LNCaP clone FGC (cell line): ENCODE measurements at regions not wholly inside any gene's neighbourhood (a gene's known extent, or its start where the extent isn't known, plus 50 kb on each side); places are given as distances from the start of the nearest gene placed in this dataset.

Experiments
- DNase-seq: peaks from one replicate; pipeline ENCODE4 v3.0.0-alpha.2; 2011; ENCODE audit warnings: low read depth
- H3K4me3 ChIP-seq: 2 replicates; pipeline ENCODE4 v1.5.1; 2011; ENCODE audit warnings: mild to moderate bottlenecking, low read depth, low read length, control low read depth
- TF ChIP-seq, protein P1 (sequence below): IDR thresholded peaks from 2 replicates; pipeline ENCODE4 v1.5.1; 2012; ENCODE audit warnings: mild to moderate bottlenecking; ENCODE audit not compliant: control insufficient read depth, insufficient read depth; ENCODE audit errors: extremely low read depth

DNA sequence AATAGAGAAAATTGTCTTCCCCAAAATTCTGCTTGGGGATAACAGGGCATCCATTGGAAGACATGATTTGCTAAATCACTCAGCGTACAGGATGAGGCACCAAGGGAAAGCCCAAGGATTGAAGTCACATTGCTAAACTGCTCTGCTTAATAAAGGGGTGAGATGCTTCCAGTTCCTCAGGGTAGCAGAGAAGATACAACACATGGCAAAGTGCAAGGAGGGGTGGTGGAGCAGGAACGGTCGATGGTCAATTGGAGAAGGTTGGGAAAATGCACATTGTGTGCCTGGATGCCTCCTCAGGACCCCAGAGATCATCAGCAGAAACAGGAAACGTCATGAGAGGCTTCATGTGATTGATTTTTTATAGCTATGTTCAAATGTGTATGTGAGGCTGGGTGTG, 116.3 kb upstream of the SOX1 start:
- no peak for DNase-seq
- TF ChIP-seq, protein P1, sequence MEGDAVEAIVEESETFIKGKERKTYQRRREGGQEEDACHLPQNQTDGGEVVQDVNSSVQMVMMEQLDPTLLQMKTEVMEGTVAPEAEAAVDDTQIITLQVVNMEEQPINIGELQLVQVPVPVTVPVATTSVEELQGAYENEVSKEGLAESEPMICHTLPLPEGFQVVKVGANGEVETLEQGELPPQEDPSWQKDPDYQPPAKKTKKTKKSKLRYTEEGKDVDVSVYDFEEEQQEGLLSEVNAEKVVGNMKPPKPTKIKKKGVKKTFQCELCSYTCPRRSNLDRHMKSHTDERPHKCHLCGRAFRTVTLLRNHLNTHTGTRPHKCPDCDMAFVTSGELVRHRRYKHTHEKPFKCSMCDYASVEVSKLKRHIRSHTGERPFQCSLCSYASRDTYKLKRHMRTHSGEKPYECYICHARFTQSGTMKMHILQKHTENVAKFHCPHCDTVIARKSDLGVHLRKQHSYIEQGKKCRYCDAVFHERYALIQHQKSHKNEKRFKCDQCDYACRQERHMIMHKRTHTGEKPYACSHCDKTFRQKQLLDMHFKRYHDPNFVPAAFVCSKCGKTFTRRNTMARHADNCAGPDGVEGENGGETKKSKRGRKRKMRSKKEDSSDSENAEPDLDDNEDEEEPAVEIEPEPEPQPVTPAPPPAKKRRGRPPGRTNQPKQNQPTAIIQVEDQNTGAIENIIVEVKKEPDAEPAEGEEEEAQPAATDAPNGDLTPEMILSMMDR = no peak
- no peak overlapping the region for H3K4me3 ChIP-seq

- DNase-seq = no peak
- H3K4me3 ChIP-seq = no peak overlapping the region
- TF ChIP-seq, protein P1 = no peak
These were observed 114.9 kb upstream of the SOX1 start for GRCh38 chr13:111952032-111952431.

DNA sequence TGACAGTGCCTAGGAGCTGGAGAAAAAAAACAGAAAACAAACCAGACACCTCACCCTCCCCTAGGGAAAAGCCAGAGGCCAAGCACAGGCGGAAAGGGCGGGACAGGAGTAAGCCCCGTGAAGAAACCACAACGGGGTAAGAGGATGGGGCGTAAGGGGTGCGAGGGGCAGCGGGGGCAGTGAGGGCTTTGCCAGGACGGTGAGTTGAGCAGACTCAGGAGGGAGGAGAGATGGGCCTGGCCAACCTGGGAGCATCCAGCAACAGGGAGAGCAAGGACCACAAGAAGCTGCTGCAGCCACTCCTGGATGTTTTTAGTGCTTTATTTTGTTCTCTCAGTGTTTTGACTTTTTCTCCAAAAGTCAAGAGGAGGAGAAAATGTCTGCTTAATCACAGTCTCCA, 114.1 kb upstream of the SOX1 start:
- H3K4me3 ChIP-seq = no peak overlapping the region
- no peak for DNase-seq
- TF ChIP-seq, protein P1 = no peak

GRCh38 chr13:111953546-111954178, 113.3 kb upstream of the SOX1 start:
- TF ChIP-seq, protein P1 = no peak

DNA sequence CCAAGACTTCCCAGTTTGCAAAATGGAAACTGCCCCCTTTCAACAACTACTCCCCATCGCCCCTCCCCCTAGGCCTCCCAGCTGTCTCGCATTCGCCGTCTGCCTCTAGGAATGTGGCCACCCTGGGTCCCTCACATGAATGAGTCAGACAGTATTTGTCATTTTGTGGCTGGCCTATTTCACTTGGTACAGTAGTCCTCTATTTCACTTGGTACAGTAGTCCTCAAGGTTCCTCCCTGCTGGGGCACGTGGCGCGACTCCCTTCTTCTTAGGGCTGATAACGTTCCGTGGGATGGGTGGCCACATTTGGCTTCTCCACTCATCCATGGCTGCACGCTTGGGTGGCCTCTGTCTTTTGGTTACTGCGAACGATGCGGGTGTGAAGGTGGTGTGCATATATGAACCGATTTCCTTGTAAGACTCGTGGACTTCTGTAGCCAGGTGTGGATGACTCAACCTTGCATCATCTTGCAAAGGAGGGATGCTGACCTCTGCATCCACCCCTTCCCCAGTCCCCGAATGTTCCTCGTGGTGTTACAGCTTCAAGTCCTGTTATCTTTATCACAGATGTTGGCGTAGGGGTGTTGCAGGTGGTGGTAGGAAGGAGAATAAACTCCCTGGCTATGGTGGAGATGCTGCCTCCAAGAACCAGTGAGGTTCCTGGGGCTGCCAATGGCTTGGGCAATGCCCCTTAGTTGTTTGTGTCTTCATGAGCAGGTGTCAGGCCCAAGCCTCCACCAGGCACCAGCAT, 112.1 kb upstream of the SOX1 start:
- TF ChIP-seq, protein P1 = no peak
- no peak overlapping the region for H3K4me3 ChIP-seq
- DNase-seq = no peak

More at GRCh38 chr13:111953546-111954178, 113.3 kb upstream of the SOX1 start:
- no peak overlapping the region for H3K4me3 ChIP-seq
- DNase-seq = no peak

- no peak for DNase-seq
- no peak overlapping the region for H3K4me3 ChIP-seq
- TF ChIP-seq, protein P1 = no peak
These were observed 111.4 kb upstream of the SOX1 start for GRCh38 chr13:111955412-111956065.
